GM12891 (cell line): ENCODE measurements at regions not wholly inside any gene's neighbourhood (a gene's known extent, or its start where the extent isn't known, plus 50 kb on each side); places are given as distances from the start of the nearest gene placed in this dataset.
"Not testable (repeated sequence)": the region's sequence is repeated elsewhere in the genome, so short reads cannot be mapped to it uniquely, and the experiment has no call there.

Source experiments
- DNase-seq: peaks from one replicate; pipeline ENCODE4 v3.0.0; 2011; ENCODE audit warnings: low spot score; ENCODE audit not compliant: insufficient read length
- FAIRE-seq: peaks from 2 replicates; lab custom pipeline; 2011; peaks lifted over from hg19 to GRCh38; lab: Jason Lieb, UNC
- PAX5 ChIP-seq: IDR thresholded peaks from 2 replicates; pipeline ENCODE4 v1.6.1; 2011; ENCODE audit warnings: low read length, moderate library complexity, mild to moderate bottlenecking; ENCODE audit not compliant: insufficient read depth, severe bottlenecking
- POLR2A ChIP-seq: IDR thresholded peaks from 2 replicates; pipeline ENCODE4 v1.6.1; 2011; ENCODE audit warnings: low read depth, low read length, control low read depth
- POLR2AphosphoS5 ChIP-seq: IDR thresholded peaks from 2 replicates; pipeline ENCODE4 v1.6.1; 2011; ENCODE audit warnings: low read depth, low read length, control low read depth
- POU2F2 ChIP-seq: IDR thresholded peaks from 2 replicates; pipeline ENCODE4 v1.6.1; 2011; ENCODE audit warnings: low read depth, mild to moderate bottlenecking, control low read depth, low read length, moderate library complexity
- SPI1 ChIP-seq: IDR thresholded peaks from 2 replicates; pipeline ENCODE4 v1.6.1; 2011; ENCODE audit warnings: low read depth, low read length, control low read depth
- TAF1 ChIP-seq: IDR thresholded peaks from 2 replicates; pipeline ENCODE4 v1.6.1; 2011; ENCODE audit warnings: low read depth, low read length, control low read depth

- TF ChIP-seq SPI1 (no peak), POLR2A (no peak), PAX5 (no peak), POU2F2 (no peak), POLR2AphosphoS5 (no peak), TAF1 (no peak)
- FAIRE-seq, result no peak
Observed at GRCh38 chr5:127216143-127216542, 74.5 kb upstream of the MEGF10 start.

GRCh38 chr5:127216898-127217675 is 73.5 kb upstream of the MEGF10 start:
- TF ChIP-seq PAX5 (no peak), SPI1 (no peak), POLR2A (no peak), POLR2AphosphoS5 (no peak), TAF1 (no peak), POU2F2 (no peak)
- FAIRE-seq (no peak), DNase-seq (no peak)

More at GRCh38 chr5:127216143-127216542, 74.5 kb upstream of the MEGF10 start:
- DNase-seq, result no peak

- not testable (repeated sequence) for FAIRE-seq, DNase-seq
Observed at GRCh38 chr5:127221936-127222335, 68.7 kb upstream of the MEGF10 start.

- peak; percentile 24; the same call in 1 of the 2 replicates for TF ChIP-seq SPI1
- not testable (repeated sequence) for DNase-seq
- FAIRE-seq, result peak; percentile 13
Observed at GRCh38 chr5:127222571-127223156, 67.9 kb upstream of the MEGF10 start.

- TF ChIP-seq PAX5 (no peak), POLR2A (no peak), POLR2AphosphoS5 (no peak), POU2F2 (no peak), SPI1 (no peak), TAF1 (no peak)
- DNase-seq, result no peak
- FAIRE-seq, result no peak
Observed at GRCh38 chr5:127223256-127223974, 67.2 kb upstream of the MEGF10 start.

GRCh38 chr5:127227881-127228280 is 62.7 kb upstream of the MEGF10 start:
- no peak for DNase-seq
- TF ChIP-seq SPI1 (no peak), POU2F2 (no peak), POLR2AphosphoS5 (no peak), POLR2A (no peak), TAF1 (no peak), PAX5 (no peak)
- no peak for FAIRE-seq

- no peak for DNase-seq
- FAIRE-seq, result no peak
- no peak for TF ChIP-seq SPI1
- no peak for TF ChIP-seq TAF1
- TF ChIP-seq POLR2AphosphoS5, result no peak
- no peak for TF ChIP-seq POU2F2
- no peak for TF ChIP-seq PAX5
- no peak for TF ChIP-seq POLR2A
Observed at GRCh38 chr5:127228540-127229184, 61.9 kb upstream of the MEGF10 start.

GRCh38 chr5:127229185-127229889 is 61.3 kb upstream of the MEGF10 start:
- DNase-seq, result peak; percentile 63
- peak; percentile 23; the same call in 1 of the 2 replicates for TF ChIP-seq SPI1
- TF ChIP-seq POLR2A, result no peak
- no peak for TF ChIP-seq POLR2AphosphoS5
- TF ChIP-seq TAF1, result no peak
- TF ChIP-seq POU2F2, result no peak
- no peak for TF ChIP-seq PAX5
- peak; percentile 96 for FAIRE-seq

- no peak for FAIRE-seq
- no peak for DNase-seq
- TF ChIP-seq POU2F2, result no peak
- no peak for TF ChIP-seq TAF1
- TF ChIP-seq SPI1, result no peak
- TF ChIP-seq POLR2A, result no peak
- TF ChIP-seq PAX5, result no peak
- TF ChIP-seq POLR2AphosphoS5, result no peak
Observed at GRCh38 chr5:127231118-127231517, 59.5 kb upstream of the MEGF10 start.
